ENCODE measurements at regions not wholly inside any gene's neighbourhood (a gene's known extent, or its start where the extent isn't known, plus 50 kb on each side); places are given as distances from the start of the nearest gene placed in this dataset.

GRCh38 chr12:60185060-60185459, 589.2 kb downstream of the SLC16A7 start:
- H3K27me3 ChIP-seq (ENCODE audit: low read depth, low read length): no peaks in the 10 kb centered on the region
- no peaks in the 10 kb centered on the region for H3K4me1 ChIP-seq (ENCODE audit: low read length)
- H3K9ac ChIP-seq (ENCODE audit: low read length): no peak overlapping the region
- no peaks in the 10 kb centered on the region for H3K79me2 ChIP-seq (ENCODE audit: low read length)
- no peak overlapping the region for H3K4me3 ChIP-seq (ENCODE audit: low read length)
- H4K20me1 ChIP-seq (ENCODE audit: insufficient read depth, low read length): no peaks in the 10 kb centered on the region
- H3K27ac ChIP-seq (ENCODE audit: low read length): no peak overlapping the region
- no peaks in the 10 kb centered on the region for H3K9me3 ChIP-seq (ENCODE audit: insufficient read depth, low read length)
- H3K4me2 ChIP-seq (ENCODE audit: low read length): no peak overlapping the region
- no peak overlapping the region for H2AFZ ChIP-seq (ENCODE audit: low read depth, low read length)
- no peaks in the 10 kb centered on the region for H3K36me3 ChIP-seq (replicated peaks; ENCODE audit: low read depth, low read length)
- TF ChIP-seq EZH2phosphoT487 (IDR thresholded peaks at IDR 0.05; ENCODE audit: low read depth): no peak
- TF ChIP-seq, protein P1, sequence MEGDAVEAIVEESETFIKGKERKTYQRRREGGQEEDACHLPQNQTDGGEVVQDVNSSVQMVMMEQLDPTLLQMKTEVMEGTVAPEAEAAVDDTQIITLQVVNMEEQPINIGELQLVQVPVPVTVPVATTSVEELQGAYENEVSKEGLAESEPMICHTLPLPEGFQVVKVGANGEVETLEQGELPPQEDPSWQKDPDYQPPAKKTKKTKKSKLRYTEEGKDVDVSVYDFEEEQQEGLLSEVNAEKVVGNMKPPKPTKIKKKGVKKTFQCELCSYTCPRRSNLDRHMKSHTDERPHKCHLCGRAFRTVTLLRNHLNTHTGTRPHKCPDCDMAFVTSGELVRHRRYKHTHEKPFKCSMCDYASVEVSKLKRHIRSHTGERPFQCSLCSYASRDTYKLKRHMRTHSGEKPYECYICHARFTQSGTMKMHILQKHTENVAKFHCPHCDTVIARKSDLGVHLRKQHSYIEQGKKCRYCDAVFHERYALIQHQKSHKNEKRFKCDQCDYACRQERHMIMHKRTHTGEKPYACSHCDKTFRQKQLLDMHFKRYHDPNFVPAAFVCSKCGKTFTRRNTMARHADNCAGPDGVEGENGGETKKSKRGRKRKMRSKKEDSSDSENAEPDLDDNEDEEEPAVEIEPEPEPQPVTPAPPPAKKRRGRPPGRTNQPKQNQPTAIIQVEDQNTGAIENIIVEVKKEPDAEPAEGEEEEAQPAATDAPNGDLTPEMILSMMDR (IDR thresholded peaks at IDR 0.05; ENCODE audit: low read depth, low read length): no peak

- no peak overlapping the region for H3K4me2 ChIP-seq (ENCODE audit: low read length)
- H3K9me3 ChIP-seq (ENCODE audit: insufficient read depth, low read length): no peaks in the 10 kb centered on the region
- H2AFZ ChIP-seq (ENCODE audit: low read depth, low read length): no peak overlapping the region
- H3K4me3 ChIP-seq (ENCODE audit: low read length): no peak overlapping the region
- TF ChIP-seq, protein P1 (IDR thresholded peaks at IDR 0.05; ENCODE audit: low read depth, low read length): no peak
- H4K20me1 ChIP-seq (ENCODE audit: insufficient read depth, low read length): no peaks in the 10 kb centered on the region
- H3K79me2 ChIP-seq (ENCODE audit: low read length): no peaks in the 10 kb centered on the region
- no peak overlapping the region for H3K9ac ChIP-seq (ENCODE audit: low read length)
- no peaks in the 10 kb centered on the region for H3K27me3 ChIP-seq (ENCODE audit: low read depth, low read length)
- no peaks in the 10 kb centered on the region for H3K36me3 ChIP-seq (replicated peaks; ENCODE audit: low read depth, low read length)
- no peak overlapping the region for H3K27ac ChIP-seq (ENCODE audit: low read length)
- no peaks in the 10 kb centered on the region for H3K4me1 ChIP-seq (ENCODE audit: low read length)
These were observed 595.4 kb downstream of the SLC16A7 start for GRCh38 chr12:60191271-60191670.

GRCh38 chr12:60191676-60192359, 596.0 kb downstream of the SLC16A7 start:
- no peak overlapping the region for H3K9ac ChIP-seq (ENCODE audit: low read length)
- H3K27ac ChIP-seq (ENCODE audit: low read length): no peak overlapping the region
- H3K4me1 ChIP-seq (ENCODE audit: low read length): no peaks in the 10 kb centered on the region
- no peak overlapping the region for H3K4me2 ChIP-seq (ENCODE audit: low read length)
- H3K4me3 ChIP-seq (ENCODE audit: low read length): no peak overlapping the region
- no peaks in the 10 kb centered on the region for H4K20me1 ChIP-seq (ENCODE audit: insufficient read depth, low read length)
- no peaks in the 10 kb centered on the region for H3K27me3 ChIP-seq (ENCODE audit: low read depth, low read length)
- TF ChIP-seq, protein P1 (IDR thresholded peaks at IDR 0.05; ENCODE audit: low read depth, low read length): no peak
- TF ChIP-seq EZH2phosphoT487 (IDR thresholded peaks at IDR 0.05; ENCODE audit: low read depth): no peak
- H3K9me3 ChIP-seq (ENCODE audit: insufficient read depth, low read length): no peaks in the 10 kb centered on the region
- no peaks in the 10 kb centered on the region for H3K36me3 ChIP-seq (replicated peaks; ENCODE audit: low read depth, low read length)
- no peak overlapping the region for H2AFZ ChIP-seq (ENCODE audit: low read depth, low read length)
- H3K79me2 ChIP-seq (ENCODE audit: low read length): no peaks in the 10 kb centered on the region

- Histone ChIP-seq H3K79me2 (ENCODE audit: low read length) (no peaks in the 10 kb centered on the region), H4K20me1 (ENCODE audit: insufficient read depth, low read length) (no peaks in the 10 kb centered on the region), H3K36me3 (replicated peaks; ENCODE audit: low read depth, low read length) (no peaks in the 10 kb centered on the region), H3K4me1 (ENCODE audit: low read length) (no peaks in the 10 kb centered on the region), H2AFZ (ENCODE audit: low read depth, low read length) (no peak overlapping the region), H3K9ac (ENCODE audit: low read length) (no peak overlapping the region), H3K4me2 (ENCODE audit: low read length) (no peak overlapping the region), H3K9me3 (ENCODE audit: insufficient read depth, low read length) (no peaks in the 10 kb centered on the region), H3K27ac (ENCODE audit: low read length) (no peak overlapping the region), H3K27me3 (ENCODE audit: low read depth, low read length) (no peaks in the 10 kb centered on the region), H3K4me3 (ENCODE audit: low read length) (no peak overlapping the region)
- TF ChIP-seq EZH2phosphoT487 (IDR thresholded peaks at IDR 0.05; ENCODE audit: low read depth): no peak
- TF ChIP-seq, protein P1 (IDR thresholded peaks at IDR 0.05; ENCODE audit: low read depth, low read length): no peak
These were observed 598.8 kb downstream of the SLC16A7 start for GRCh38 chr12:60194678-60195077.

All from OCI-LY3 (cell line).